ENCODE measurements at regions not wholly inside any gene's neighbourhood (a gene's known extent, or its start where the extent isn't known, plus 50 kb on each side); places are given as distances from the start of the nearest gene placed in this dataset.

GRCh38 chr9:25562101-25562500 is 116.1 kb downstream of the TUSC1 start:
- TF ChIP-seq ZNF274 (IDR thresholded peaks at IDR 0.05; ENCODE audit: low read depth, low read length) = no peak
- TF ChIP-seq YY1 (IDR thresholded peaks at IDR 0.05; ENCODE audit: insufficient read depth, insufficient read length) = no peak
- TF ChIP-seq SUZ12 (IDR thresholded peaks at IDR 0.05; ENCODE audit: extremely low read depth, insufficient read depth, insufficient read length) = no peak
